Kidney capillary endothelial cell (primary cell): ENCODE measurements at regions not wholly inside any gene's neighbourhood (a gene's known extent, or its start where the extent isn't known, plus 50 kb on each side); places are given as distances from the start of the nearest gene placed in this dataset.
"Not testable (repeated sequence)": the region's sequence is repeated elsewhere in the genome, so short reads cannot be mapped to it uniquely, and the experiment has no call there.

ENCODE experiments used
- DNase-seq: peaks from one replicate; pipeline ENCODE4 v3.0.0-alpha.2; 2018; ENCODE audit warnings: low spot score

- not testable (repeated sequence) for DNase-seq
Measured at GRCh38 chr5:145652700-145653099, 182.4 kb downstream of the PRELID2 start.

- DNase-seq, result not testable (repeated sequence)
Measured at GRCh38 chr5:145647137-145647536, 188.0 kb downstream of the PRELID2 start.

- not testable (repeated sequence) for DNase-seq
Measured at GRCh38 chr5:145643214-145643613, 191.9 kb downstream of the PRELID2 start.

- no peak for DNase-seq
Measured at GRCh38 chr5:145637396-145637795, 197.7 kb downstream of the PRELID2 start.

GRCh38 chr5:145636371-145636770 lies 198.8 kb downstream of the PRELID2 start:
- DNase-seq, result no peak

- no peak for DNase-seq
Measured at GRCh38 chr5:145633474-145633873, 201.7 kb downstream of the PRELID2 start.

- DNase-seq, result no peak
Measured at GRCh38 chr5:145632701-145633100, 202.4 kb downstream of the PRELID2 start.

GRCh38 chr5:145629047-145629446 lies 206.1 kb downstream of the PRELID2 start:
- no peak for DNase-seq

- no peak for DNase-seq
Measured at GRCh38 chr5:145628525-145628924, 206.6 kb downstream of the PRELID2 start.

- no peak for DNase-seq
Measured at GRCh38 chr5:145619806-145620310, 215.3 kb downstream of the PRELID2 start.

GRCh38 chr5:145616739-145617138 lies 218.4 kb downstream of the PRELID2 start:
- not testable (repeated sequence) for DNase-seq

GRCh38 chr5:145598983-145599382 lies 236.2 kb downstream of the PRELID2 start:
- no peak for DNase-seq

- DNase-seq, result no peak
Measured at GRCh38 chr5:145598184-145598583, 237.0 kb downstream of the PRELID2 start.

- no peak for DNase-seq
Measured at GRCh38 chr5:145591578-145591977, 243.6 kb downstream of the PRELID2 start.

GRCh38 chr5:145589063-145589462 lies 246.1 kb downstream of the PRELID2 start:
- DNase-seq, result no peak

- DNase-seq, result no peak
Measured at GRCh38 chr5:145588558-145588957, 246.6 kb downstream of the PRELID2 start.

GRCh38 chr5:145588113-145588512 lies 247.0 kb downstream of the PRELID2 start:
- no peak for DNase-seq

- peak; percentile 33 for DNase-seq
Measured at GRCh38 chr5:145587710-145588109, 247.4 kb downstream of the PRELID2 start.

- DNase-seq, result no peak
Measured at GRCh38 chr5:145587308-145587672, 247.9 kb downstream of the PRELID2 start.

GRCh38 chr5:145586661-145587307 lies 248.4 kb downstream of the PRELID2 start:
- DNase-seq, result no peak

GRCh38 chr5:145585443-145586148 lies 249.5 kb downstream of the PRELID2 start:
- no peak for DNase-seq

GRCh38 chr5:145579301-145579700 lies 255.8 kb downstream of the PRELID2 start:
- DNase-seq, result no peak

GRCh38 chr5:145574889-145575573 lies 260.1 kb downstream of the PRELID2 start:
- DNase-seq, result no peak
